ES-I3 (cell line): ENCODE measurements at regions not wholly inside any gene's neighbourhood (a gene's known extent, or its start where the extent isn't known, plus 50 kb on each side); places are given as distances from the start of the nearest gene placed in this dataset.
"Not testable (repeated sequence)": the region's sequence is repeated elsewhere in the genome, so short reads cannot be mapped to it uniquely, and the experiment has no call there.

ENCODE experiments used
- H3K36me3 ChIP-seq: 2 replicates; pipeline ENCODE4 v1.6.1; 2013; ENCODE audit warnings: mild to moderate bottlenecking, low read length, control low read depth, moderate library complexity; ENCODE audit not compliant: insufficient read depth
- H3K4me1 ChIP-seq: 2 replicates; pipeline ENCODE4 v1.6.1; 2013; ENCODE audit warnings: mild to moderate bottlenecking, control low read depth, low read length; ENCODE audit not compliant: insufficient read depth
- H3K9ac ChIP-seq: 2 replicates; pipeline ENCODE4 v1.6.1; 2013; ENCODE audit warnings: low read depth, mild to moderate bottlenecking, low read length, moderate library complexity
- H3K9me3 ChIP-seq: 2 replicates; pipeline ENCODE4 v1.6.1; 2013; ENCODE audit warnings: mild to moderate bottlenecking, low read length, moderate library complexity; ENCODE audit not compliant: control insufficient read depth, insufficient read depth

GRCh38 chr10:9550810-9551209, 1466.9 kb upstream of the CELF2 start:
- Histone ChIP-seq H3K4me1 (peaks cover 7% of the 10 kb centered on the region; the same call in 1 of the 2 replicates), H3K36me3 (no peaks in the 10 kb centered on the region), H3K9ac (no peak overlapping the region), H3K9me3 (no peaks in the 10 kb centered on the region)

- Histone ChIP-seq H3K9ac (no peak overlapping the region), H3K4me1 (no peaks in the 10 kb centered on the region), H3K9me3 (no peaks in the 10 kb centered on the region)
Observed at GRCh38 chr10:9554321-9554720, 1463.4 kb upstream of the CELF2 start.

GRCh38 chr10:9560976-9561375, 1456.7 kb upstream of the CELF2 start:
- Histone ChIP-seq H3K36me3 (no peaks in the 10 kb centered on the region), H3K4me1 (peaks cover 5% of the 10 kb centered on the region; the same call in 1 of the 2 replicates), H3K9ac (no peak overlapping the region), H3K9me3 (no peaks in the 10 kb centered on the region)

More at GRCh38 chr10:9554321-9554720, 1463.4 kb upstream of the CELF2 start:
- no peaks in the 10 kb centered on the region for H3K36me3 ChIP-seq

GRCh38 chr10:9561821-9562505, 1455.7 kb upstream of the CELF2 start:
- Histone ChIP-seq H3K9me3 (no peaks in the 10 kb centered on the region), H3K9ac (no peak overlapping the region), H3K36me3 (no peaks in the 10 kb centered on the region), H3K4me1 (peaks cover 5% of the 10 kb centered on the region; the same call in 1 of the 2 replicates)

GRCh38 chr10:9577746-9578145, 1439.9 kb upstream of the CELF2 start:
- Histone ChIP-seq H3K36me3 (no peaks in the 10 kb centered on the region), H3K9me3 (no peaks in the 10 kb centered on the region), H3K4me1 (no peaks in the 10 kb centered on the region), H3K9ac (no peak overlapping the region)

GRCh38 chr10:9579110-9579705, 1438.5 kb upstream of the CELF2 start:
- no peaks in the 10 kb centered on the region for H3K4me1 ChIP-seq
- no peaks in the 10 kb centered on the region for H3K9me3 ChIP-seq
- H3K9ac ChIP-seq = no peak overlapping the region
- H3K36me3 ChIP-seq = no peaks in the 10 kb centered on the region

- not testable (repeated sequence) for H3K9ac ChIP-seq, H3K36me3 ChIP-seq, H3K4me1 ChIP-seq, H3K9me3 ChIP-seq
Observed at GRCh38 chr10:9582803-9583202, 1434.9 kb upstream of the CELF2 start.

GRCh38 chr10:9596368-9596920, 1421.2 kb upstream of the CELF2 start:
- peaks cover 9% of the 10 kb centered on the region; the same call in 1 of the 2 replicates for H3K4me1 ChIP-seq
- H3K9me3 ChIP-seq = no peaks in the 10 kb centered on the region
- no peak overlapping the region for H3K9ac ChIP-seq
- no peaks in the 10 kb centered on the region for H3K36me3 ChIP-seq

- Histone ChIP-seq H3K4me1 (peaks cover 13% of the 10 kb centered on the region), H3K9me3 (no peaks in the 10 kb centered on the region), H3K9ac (no peak overlapping the region), H3K36me3 (no peaks in the 10 kb centered on the region)
Observed at GRCh38 chr10:9602998-9603397, 1414.7 kb upstream of the CELF2 start.

GRCh38 chr10:9603972-9604371, 1413.7 kb upstream of the CELF2 start:
- Histone ChIP-seq H3K9ac (no peak overlapping the region), H3K4me1 (peaks cover 13% of the 10 kb centered on the region), H3K36me3 (no peaks in the 10 kb centered on the region), H3K9me3 (no peaks in the 10 kb centered on the region)

GRCh38 chr10:9605231-9605630, 1412.4 kb upstream of the CELF2 start:
- no peaks in the 10 kb centered on the region for H3K9me3 ChIP-seq
- H3K36me3 ChIP-seq = no peaks in the 10 kb centered on the region
- H3K4me1 ChIP-seq = peaks cover 13% of the 10 kb centered on the region
- H3K9ac ChIP-seq = no peak overlapping the region

GRCh38 chr10:9608602-9609001, 1409.1 kb upstream of the CELF2 start:
- Histone ChIP-seq H3K4me1 (peaks cover 13% of the 10 kb centered on the region), H3K36me3 (no peaks in the 10 kb centered on the region), H3K9ac (no peak overlapping the region), H3K9me3 (no peaks in the 10 kb centered on the region)

GRCh38 chr10:9613338-9614075, 1404.2 kb upstream of the CELF2 start:
- Histone ChIP-seq H3K9me3 (no peaks in the 10 kb centered on the region), H3K9ac (no peak overlapping the region), H3K36me3 (no peaks in the 10 kb centered on the region), H3K4me1 (no peaks in the 10 kb centered on the region)

GRCh38 chr10:9615189-9615588, 1402.5 kb upstream of the CELF2 start:
- no peak overlapping the region for H3K9ac ChIP-seq
- no peaks in the 10 kb centered on the region; the same call in 1 of the 2 replicates for H3K9me3 ChIP-seq
- H3K36me3 ChIP-seq = no peaks in the 10 kb centered on the region
- no peaks in the 10 kb centered on the region for H3K4me1 ChIP-seq
